K562 (cell line): ENCODE measurements at regions not wholly inside any gene's neighbourhood (a gene's known extent, or its start where the extent isn't known, plus 50 kb on each side); places are given as distances from the start of the nearest gene placed in this dataset.

Experiments
- ATAC-seq: fragments of 200-7000 bp; cut with Tn5 transposase; 3 replicates; pipeline ENCODE4 v1.9.1; 2020; ENCODE audit warnings: moderate library complexity
- BruUV-seq: library from RNA; stranded (reverse); fragments of 400-500 nt; replicated peaks from 2 replicates; lab custom pipeline; 2021; lab: Mats Ljungman, UMichigan
- CTCF ChIA-PET: fragments of 300-600 bp; formaldehyde crosslinking; extraction: SDS; loops from one replicate; lab custom pipeline; 2021; ENCODE audit warnings: low intra/inter-chr PET ratio; lab: Yijun Ruan, JAX
- POLR2A ChIA-PET: fragments of 300-600, 350-650 bp; sonication (Branson Sonifier 250); formaldehyde crosslinking; extraction: SDS; loops from one replicate; lab custom pipeline; 2021; ENCODE audit warnings: antibody characterized with exemption, inconsistent platforms; lab: Yijun Ruan, JAX
- DNase-seq, 4 experiments: peaks; one replicate each; pipeline versions ENCODE4 v3.0.0 to v3.0.0-alpha.2; 2011 to 2018; ENCODE audit warnings: low spot score in 3 of 4, mixed read lengths in 3 of 4; ENCODE audit errors: extremely low read depth in 1 of 4
- FAIRE-seq: peaks from 2 replicates; lab custom pipeline; 2011; peaks lifted over from hg19 to GRCh38; lab: Jason Lieb, UNC
- H2AFZ ChIP-seq: 2 replicates; pipeline ENCODE4 v1.6.0; 2011; ENCODE audit warnings: low read depth, low read length, control low read depth, inconsistent platforms
- H3K27ac ChIP-seq: fragments of 200-600 bp; 3 replicates; pipeline ENCODE4 v1.8.0; 2011; ENCODE audit warnings: low read depth, mild to moderate bottlenecking, control low read depth, inconsistent platforms, low read length, moderate library complexity, mixed read lengths; ENCODE audit errors: extremely low read depth
- H3K27me3 ChIP-seq, 2 experiments: fragments of 300-600 bp in 1 of 2; 2 replicates in 1 of 2; 3 replicates in 1 of 2; pipeline versions ENCODE4 v1.6.0 to v1.8.0; 2011; ENCODE audit warnings: inconsistent platforms in 2 of 2, low read length in 2 of 2, mild to moderate bottlenecking in 1 of 2, mixed read lengths in 1 of 2, moderate library complexity in 1 of 2; ENCODE audit not compliant: control insufficient read depth in 2 of 2, insufficient read depth in 2 of 2
- H3K36me3 ChIP-seq: fragments of 300-600 bp; 3 replicates; pipeline ENCODE4 v1.8.0; 2011; ENCODE audit warnings: mild to moderate bottlenecking, low read length, inconsistent platforms; ENCODE audit not compliant: control insufficient read depth, insufficient read depth
- H3K4me1 ChIP-seq, 2 experiments: fragments of 200-600 bp in 1 of 2; replicated peaks in 1 of 2; 2 replicates in 1 of 2; 3 replicates in 1 of 2; pipeline versions ENCODE4 v1.5.1 to v1.8.0; 2011; ENCODE audit warnings: inconsistent platforms in 2 of 2, low read length in 2 of 2, mild to moderate bottlenecking in 1 of 2, mixed read lengths in 1 of 2, moderate library complexity in 1 of 2; ENCODE audit not compliant: control insufficient read depth in 2 of 2, insufficient read depth in 2 of 2
- H3K4me2 ChIP-seq: 2 replicates; pipeline ENCODE4 v1.6.1; 2011; ENCODE audit warnings: low read length, control low read depth, inconsistent platforms, mixed read lengths; ENCODE audit not compliant: insufficient read depth
- H3K4me3 ChIP-seq: fragments of 200-600 bp; sonication (generic), shearing (Covaris generic); 2 replicates; pipeline ENCODE4 v1.5.1; 2016; ENCODE audit warnings: control low read depth, inconsistent platforms
- H3K79me2 ChIP-seq: fragments of 200-600 bp; 3 replicates; pipeline ENCODE4 v1.8.0; 2011; ENCODE audit warnings: low read length, inconsistent platforms; ENCODE audit not compliant: control insufficient read depth, insufficient read depth
- H3K9ac ChIP-seq, 2 experiments: 2 replicates each; pipeline versions ENCODE4 v1.6.0 to v1.6.1; 2011; ENCODE audit warnings: low read depth in 2 of 2, low read length in 2 of 2, control low read depth in 1 of 2, inconsistent platforms in 1 of 2, mild to moderate bottlenecking in 1 of 2, mixed read lengths in 1 of 2; ENCODE audit not compliant: insufficient read depth in 1 of 2
- H3K9me1 ChIP-seq: one replicate; pipeline ENCODE4 v1.6.0; 2011; ENCODE audit warnings: inconsistent platforms, mild to moderate bottlenecking, low read length, moderate library complexity; ENCODE audit not compliant: control insufficient read depth, insufficient read depth
- H3K9me3 ChIP-seq: replicated peaks from 2 replicates; pipeline ENCODE4 v1.5.1; 2011; ENCODE audit warnings: low read depth, low read length, inconsistent platforms; ENCODE audit not compliant: control insufficient read depth, insufficient read depth
- H4K20me1 ChIP-seq: replicated peaks from 2 replicates; pipeline ENCODE4 v1.6.1; 2011; ENCODE audit warnings: low read length, inconsistent platforms, mixed read lengths; ENCODE audit not compliant: control insufficient read depth, insufficient read depth
- ARID1B ChIP-seq: fragments of 450-650 bp; IDR thresholded peaks from 2 replicates; pipeline ENCODE4 v1.6.1; 2016; ENCODE audit warnings: antibody characterized with exemption, mild to moderate bottlenecking, inconsistent platforms
- CBX8 ChIP-seq: fragments of 200-600 bp; sonication (generic); IDR thresholded peaks from 2 replicates; pipeline ENCODE4 v1.6.1; 2012; ENCODE audit warnings: borderline replicate concordance, mixed run types, low read depth, mild to moderate bottlenecking, moderate library complexity, mixed read lengths, low read length, control low read depth, inconsistent platforms; ENCODE audit not compliant: poor library complexity, severe bottlenecking; ENCODE audit errors: extremely low read depth
- ESRRB ChIP-seq: fragments of 250-450 bp; sonication (Bioruptor Pico); IDR thresholded peaks from 2 replicates; pipeline ENCODE4 v1.5.0; 2020; ENCODE audit warnings: mild to moderate bottlenecking, moderate library complexity, borderline replicate concordance
- KHSRP ChIP-seq: fragments of 450-650 bp; IDR thresholded peaks from 2 replicates; pipeline ENCODE4 v1.6.1; 2017
- MCM7 ChIP-seq, 2 experiments: fragments of 450-650 bp; IDR thresholded peaks; 2 replicates each; pipeline ENCODE4 v1.6.1; 2016 to 2018
- MTA1 ChIP-seq: fragments of 450-650 bp; IDR thresholded peaks from 2 replicates; pipeline ENCODE4 v1.6.1; 2017; ENCODE audit warnings: borderline replicate concordance
- PHF21A ChIP-seq: fragments of 450-650 bp; IDR thresholded peaks from 2 replicates; pipeline ENCODE4 v1.6.1; 2017; ENCODE audit warnings: low read depth, borderline replicate concordance
- PML ChIP-seq: IDR thresholded peaks from 2 replicates; pipeline ENCODE4 v1.6.1; 2012; ENCODE audit warnings: low read length, inconsistent platforms
- RBM25 ChIP-seq: fragments of 200-400 bp; formaldehyde crosslinking; IDR thresholded peaks from 2 replicates; pipeline ENCODE4 v1.6.1; 2018; ENCODE audit warnings: low read length, low read depth, moderate library complexity; ENCODE audit not compliant: severe bottlenecking
- WHSC1 ChIP-seq: IDR thresholded peaks from one replicate; pipeline ENCODE4 v1.6.1; 2012; ENCODE audit warnings: low read length, control low read depth, inconsistent platforms
- ZNF347 ChIP-seq: fragments of 450-650 bp; formaldehyde crosslinking; IDR thresholded peaks from 2 replicates; pipeline ENCODE4 v1.4.0; 2020; ENCODE audit warnings: low read depth, mild to moderate bottlenecking, moderate library complexity
- ZNF41 ChIP-seq: fragments of 250-450 bp; sonication (Bioruptor Pico); conservative IDR thresholded peaks from 2 replicates; pipeline ENCODE4 v1.4.0; 2020; ENCODE audit warnings: mild to moderate bottlenecking
- ZNF584 ChIP-seq: fragments of 200-800 bp; sonication (Bioruptor generic); IDR thresholded peaks from 2 replicates; pipeline ENCODE4 v1.6.1; 2016; ENCODE audit warnings: low read depth, mild to moderate bottlenecking, missing genetic modification characterization, missing compliant biosample characterization
- WGBS: fragments of 100-300 bp; shearing (Covaris generic); methylation state at CpG from one replicate; pipeline ENCODE4 v1.1.6; 2016; ENCODE audit warnings: low coverage, mixed read lengths; ENCODE audit not compliant: insufficient coverage; ENCODE audit errors: missing lambda C conversion rate; 5-methylcytosine and 5-hydroxymethylcytosine counted together
- in situ Hi-C: fragments of 300-500 bp; cut with MboI; formaldehyde crosslinking; loops from 4 replicates; pipeline ENCODE4 v1.15.0; 2018; ENCODE audit warnings: inconsistent platforms, mixed read lengths
- intact Hi-C: fragments of 100-400 bp; cut with micrococcal nuclease; formaldehyde crosslinking; loops from 2 replicates; pipeline ENCODE4 v1.14.2; 2022

DNA sequence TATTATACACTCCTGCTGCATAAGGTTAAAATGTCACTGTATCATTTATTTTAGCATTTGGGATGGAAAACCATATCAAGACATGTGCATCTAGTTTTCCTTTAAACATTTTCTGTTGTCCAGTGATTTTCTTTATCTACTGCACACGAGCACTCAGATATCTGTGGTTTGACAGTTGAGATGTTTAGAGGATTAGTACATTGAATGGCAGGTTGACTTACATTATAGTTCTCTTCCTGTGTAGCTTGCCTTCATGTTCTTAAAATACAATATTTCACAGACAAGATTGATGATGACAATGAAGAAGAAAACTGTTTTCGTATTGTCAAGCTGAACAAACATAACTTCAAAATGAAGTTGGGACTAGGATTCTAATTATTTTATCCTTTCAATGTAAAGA lies 2378.4 kb upstream of the WWC1 start:
- Histone ChIP-seq H3K4me1 (no peaks in the 10 kb centered on the region), H2AFZ (no peak overlapping the region), H3K9me3 (no peaks in the 10 kb centered on the region)
- ATAC-seq: no peak
- TF ChIP-seq ZNF347 (no peak), MCM7 (IDR thresholded peaks at IDR 0.05) (no peak), PHF21A (no peak), PML (no peak), RBM25 (no peak), KHSRP (no peak), WHSC1 (no peak), ZNF584 (no peak), CBX8 (no peak), MTA1 (no peak), ZNF41 (CRISPR knock-in tag) (no peak), ARID1B (no peak), ESRRB (CRISPR knock-in tag) (no peak)
- TF ChIP-seq, all 486 proteins: peak for 0
- DNase-seq (no peak), FAIRE-seq (no peak)
- ChIA-PET POLR2A (no interaction called here), CTCF (no interaction called here)
- Histone ChIP-seq H3K27me3 (no peaks in the 10 kb centered on the region), H4K20me1 (no peaks in the 10 kb centered on the region), H3K4me3 (no peak overlapping the region), H3K9ac (no peak overlapping the region), H3K27ac (no peak overlapping the region), H3K79me2 (no peaks in the 10 kb centered on the region), H3K36me3 (no peaks in the 10 kb centered on the region), H3K9me1 (no peaks in the 10 kb centered on the region), H3K4me2 (no peak overlapping the region)
- in situ Hi-C loops: no loop called here
- BruUV-seq: no TSS peak
- 0% methylated on average over 2 of the region's 2 CpGs for WGBS
- intact Hi-C loops: no loop called here
